ENCODE measurements at regions not wholly inside any gene's neighbourhood (a gene's known extent, or its start where the extent isn't known, plus 50 kb on each side); places are given as distances from the start of the nearest gene placed in this dataset.

- DNase-seq (ENCODE audit: low read depth): no peak
- H3K4me3 ChIP-seq (ENCODE audit: low read depth, low read length): no peak overlapping the region
- TF ChIP-seq MYC (IDR thresholded peaks at IDR 0.05; ENCODE audit: low read depth, low read length) (no peak), CTCF (IDR thresholded peaks at IDR 0.05; ENCODE audit: low read depth, low read length) (no peak), MAX (IDR thresholded peaks at IDR 0.05; ENCODE audit: low read depth, low read length) (no peak), POLR2A (IDR thresholded peaks at IDR 0.05; ENCODE audit: extremely low read depth, insufficient read length) (no peak)
Observed at GRCh38 chr7:41294556-41295454, 408.1 kb downstream of the INHBA start.

GRCh38 chr7:41292487-41292886, 410.4 kb downstream of the INHBA start:
- no peak for DNase-seq (ENCODE audit: low read depth)
- no peak overlapping the region for H3K4me3 ChIP-seq (ENCODE audit: low read depth, low read length)
- TF ChIP-seq POLR2A (IDR thresholded peaks at IDR 0.05; ENCODE audit: extremely low read depth, insufficient read length) (no peak), MYC (IDR thresholded peaks at IDR 0.05; ENCODE audit: low read depth, low read length) (no peak), MAX (IDR thresholded peaks at IDR 0.05; ENCODE audit: low read depth, low read length) (no peak), CTCF (IDR thresholded peaks at IDR 0.05; ENCODE audit: low read depth, low read length) (no peak)

GRCh38 chr7:41287559-41288335, 415.1 kb downstream of the INHBA start:
- no peak overlapping the region for H3K4me3 ChIP-seq (ENCODE audit: low read depth, low read length)
- DNase-seq (ENCODE audit: low read depth): no peak
- TF ChIP-seq POLR2A (IDR thresholded peaks at IDR 0.05; ENCODE audit: extremely low read depth, insufficient read length) (no peak), MAX (IDR thresholded peaks at IDR 0.05; ENCODE audit: low read depth, low read length) (no peak), CTCF (IDR thresholded peaks at IDR 0.05; ENCODE audit: low read depth, low read length) (no peak), MYC (IDR thresholded peaks at IDR 0.05; ENCODE audit: low read depth, low read length) (no peak)

- TF ChIP-seq CTCF (IDR thresholded peaks at IDR 0.05; ENCODE audit: low read depth, low read length) (no peak), POLR2A (IDR thresholded peaks at IDR 0.05; ENCODE audit: extremely low read depth, insufficient read length) (no peak), MYC (IDR thresholded peaks at IDR 0.05; ENCODE audit: low read depth, low read length) (no peak), MAX (IDR thresholded peaks at IDR 0.05; ENCODE audit: low read depth, low read length) (no peak)
- no peak for DNase-seq (ENCODE audit: low read depth)
- H3K4me3 ChIP-seq (ENCODE audit: low read depth, low read length): no peak overlapping the region
Observed at GRCh38 chr7:41280491-41280890, 422.4 kb downstream of the INHBA start.

GRCh38 chr7:41277561-41277960, 425.3 kb downstream of the INHBA start:
- H3K4me3 ChIP-seq (ENCODE audit: low read depth, low read length): no peak overlapping the region
- no peak for DNase-seq (ENCODE audit: low read depth)
- TF ChIP-seq CTCF (IDR thresholded peaks at IDR 0.05; ENCODE audit: low read depth, low read length) (no peak), MAX (IDR thresholded peaks at IDR 0.05; ENCODE audit: low read depth, low read length) (no peak), MYC (IDR thresholded peaks at IDR 0.05; ENCODE audit: low read depth, low read length) (no peak), POLR2A (IDR thresholded peaks at IDR 0.05; ENCODE audit: extremely low read depth, insufficient read length) (no peak)
